ENCODE measurements at regions not wholly inside any gene's neighbourhood (a gene's known extent, or its start where the extent isn't known, plus 50 kb on each side); places are given as distances from the start of the nearest gene placed in this dataset.
A peak's percentile ranks its signal among the peaks of the same experiment; 100 is the strongest.

DNA sequence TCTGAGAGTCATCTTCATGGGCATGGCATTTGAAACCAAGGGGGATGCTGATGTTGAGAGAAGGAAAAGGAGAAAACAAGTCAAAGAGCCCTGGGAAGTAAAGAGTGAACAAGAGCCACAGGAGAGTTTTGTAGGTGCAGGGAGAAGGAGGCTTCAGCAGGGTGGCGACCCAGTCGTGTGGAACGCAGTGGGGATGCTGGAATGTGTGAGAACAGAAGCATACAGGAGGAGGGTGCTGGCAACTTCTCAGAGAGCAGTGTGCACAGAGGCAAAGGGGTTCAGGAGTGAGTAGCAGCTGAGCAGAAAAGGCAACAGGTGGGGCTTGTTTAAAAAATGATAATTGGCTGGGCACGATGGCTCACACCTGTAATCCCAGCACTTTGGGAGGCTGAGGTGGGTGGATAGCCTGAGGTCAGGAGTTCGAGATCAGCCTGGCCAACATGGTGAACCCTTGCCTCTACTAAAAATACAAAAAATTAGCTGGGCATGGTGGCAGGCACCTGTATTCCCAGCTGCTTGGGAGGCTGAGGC lies 75.8 kb upstream of the PLET1 start:
- TF ChIP-seq, protein P1, sequence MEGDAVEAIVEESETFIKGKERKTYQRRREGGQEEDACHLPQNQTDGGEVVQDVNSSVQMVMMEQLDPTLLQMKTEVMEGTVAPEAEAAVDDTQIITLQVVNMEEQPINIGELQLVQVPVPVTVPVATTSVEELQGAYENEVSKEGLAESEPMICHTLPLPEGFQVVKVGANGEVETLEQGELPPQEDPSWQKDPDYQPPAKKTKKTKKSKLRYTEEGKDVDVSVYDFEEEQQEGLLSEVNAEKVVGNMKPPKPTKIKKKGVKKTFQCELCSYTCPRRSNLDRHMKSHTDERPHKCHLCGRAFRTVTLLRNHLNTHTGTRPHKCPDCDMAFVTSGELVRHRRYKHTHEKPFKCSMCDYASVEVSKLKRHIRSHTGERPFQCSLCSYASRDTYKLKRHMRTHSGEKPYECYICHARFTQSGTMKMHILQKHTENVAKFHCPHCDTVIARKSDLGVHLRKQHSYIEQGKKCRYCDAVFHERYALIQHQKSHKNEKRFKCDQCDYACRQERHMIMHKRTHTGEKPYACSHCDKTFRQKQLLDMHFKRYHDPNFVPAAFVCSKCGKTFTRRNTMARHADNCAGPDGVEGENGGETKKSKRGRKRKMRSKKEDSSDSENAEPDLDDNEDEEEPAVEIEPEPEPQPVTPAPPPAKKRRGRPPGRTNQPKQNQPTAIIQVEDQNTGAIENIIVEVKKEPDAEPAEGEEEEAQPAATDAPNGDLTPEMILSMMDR (IDR thresholded peaks at IDR 0.05; ENCODE audit: unreplicated experiment) = no peak
- H3K27me3 Mint-ChIP-seq (ENCODE audit: low read depth) = peaks cover 7% of the 10 kb centered on the region
- no peak overlapping the region for H3K4me3 Mint-ChIP-seq
- peaks cover 6% of the 10 kb centered on the region for H3K36me3 Mint-ChIP-seq
- no peak overlapping the region for H3K27ac Mint-ChIP-seq
- H3K9me3 Mint-ChIP-seq = peaks cover 4% of the 10 kb centered on the region
- no peak for DNase-seq (ENCODE audit: low spot score in 2 of 2, unreplicated experiment in 2 of 2)
- peaks cover 27% of the 10 kb centered on the region for H3K4me1 Mint-ChIP-seq

GRCh38 chr11:112339566-112339965 lies 78.9 kb upstream of the PLET1 start:
- Mint-ChIP-seq H3K4me3 (no peak overlapping the region), H3K9me3 (peaks cover 4% of the 10 kb centered on the region), H3K4me1 (peaks cover 34% of the 10 kb centered on the region), H3K27me3 (ENCODE audit: low read depth) (peaks cover 7% of the 10 kb centered on the region), H3K27ac (peak overlapping the region; percentile 45), H3K36me3 (peaks cover 6% of the 10 kb centered on the region)
- TF ChIP-seq, protein P1 (IDR thresholded peaks at IDR 0.05; ENCODE audit: unreplicated experiment) = no peak
- no peak for DNase-seq (ENCODE audit: low spot score in 2 of 2, unreplicated experiment in 2 of 2)

- Mint-ChIP-seq H3K27me3 (ENCODE audit: low read depth) (peaks cover 7% of the 10 kb centered on the region), H3K9me3 (no peaks in the 10 kb centered on the region), H3K36me3 (no peaks in the 10 kb centered on the region), H3K4me1 (peaks cover 45% of the 10 kb centered on the region), H3K27ac (peak overlapping the region; percentile 22), H3K4me3 (no peak overlapping the region)
- TF ChIP-seq, protein P1 (IDR thresholded peaks at IDR 0.05; ENCODE audit: unreplicated experiment) = no peak
- DNase-seq (ENCODE audit: low spot score in 2 of 2, unreplicated experiment in 2 of 2) = no peak
Measured at GRCh38 chr11:112343368-112344039, 82.8 kb upstream of the PLET1 start.

GRCh38 chr11:112344040-112344413 lies 83.4 kb upstream of the PLET1 start:
- Mint-ChIP-seq H3K9me3 (no peaks in the 10 kb centered on the region), H3K27ac (no peak overlapping the region), H3K4me3 (no peak overlapping the region), H3K36me3 (no peaks in the 10 kb centered on the region), H3K27me3 (ENCODE audit: low read depth) (peaks cover 11% of the 10 kb centered on the region), H3K4me1 (peaks cover 45% of the 10 kb centered on the region)
- DNase-seq (ENCODE audit: low spot score in 2 of 2, unreplicated experiment in 2 of 2) = no peak
- TF ChIP-seq, protein P1 (IDR thresholded peaks at IDR 0.05; ENCODE audit: unreplicated experiment) = no peak

DNA sequence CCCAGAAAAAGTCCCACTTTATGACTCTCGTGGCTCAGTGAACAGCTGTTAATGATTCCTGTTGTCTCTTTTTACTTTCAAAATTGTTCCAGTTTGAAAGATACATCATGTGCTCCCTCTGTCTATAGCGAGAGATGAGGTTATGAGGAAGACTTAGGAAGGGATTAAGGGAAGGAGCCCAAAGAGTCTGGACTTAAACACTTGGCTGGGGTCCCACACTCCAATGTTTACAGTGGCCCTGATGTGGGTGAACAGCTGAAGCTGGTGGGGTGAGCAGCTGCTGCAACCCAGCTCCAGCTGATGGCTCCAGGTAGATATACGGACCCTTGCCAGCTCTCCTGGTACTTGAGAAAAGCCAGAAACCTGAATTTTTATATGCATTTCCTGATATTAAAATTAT lies 84.5 kb upstream of the PLET1 start:
- H3K27ac Mint-ChIP-seq = no peak overlapping the region
- no peaks in the 10 kb centered on the region for H3K36me3 Mint-ChIP-seq
- H3K4me3 Mint-ChIP-seq = no peak overlapping the region
- TF ChIP-seq, protein P1 (IDR thresholded peaks at IDR 0.05; ENCODE audit: unreplicated experiment) = no peak
- H3K27me3 Mint-ChIP-seq (ENCODE audit: low read depth) = peaks cover 11% of the 10 kb centered on the region
- H3K4me1 Mint-ChIP-seq = peaks cover 35% of the 10 kb centered on the region
- DNase-seq (ENCODE audit: low spot score in 2 of 2, unreplicated experiment in 2 of 2) = no peak
- H3K9me3 Mint-ChIP-seq = no peaks in the 10 kb centered on the region

All from mesothelial cell of epicardium (in vitro differentiated cells).